ENCODE measurements at regions not wholly inside any gene's neighbourhood (a gene's known extent, or its start where the extent isn't known, plus 50 kb on each side); places are given as distances from the start of the nearest gene placed in this dataset.

DNA sequence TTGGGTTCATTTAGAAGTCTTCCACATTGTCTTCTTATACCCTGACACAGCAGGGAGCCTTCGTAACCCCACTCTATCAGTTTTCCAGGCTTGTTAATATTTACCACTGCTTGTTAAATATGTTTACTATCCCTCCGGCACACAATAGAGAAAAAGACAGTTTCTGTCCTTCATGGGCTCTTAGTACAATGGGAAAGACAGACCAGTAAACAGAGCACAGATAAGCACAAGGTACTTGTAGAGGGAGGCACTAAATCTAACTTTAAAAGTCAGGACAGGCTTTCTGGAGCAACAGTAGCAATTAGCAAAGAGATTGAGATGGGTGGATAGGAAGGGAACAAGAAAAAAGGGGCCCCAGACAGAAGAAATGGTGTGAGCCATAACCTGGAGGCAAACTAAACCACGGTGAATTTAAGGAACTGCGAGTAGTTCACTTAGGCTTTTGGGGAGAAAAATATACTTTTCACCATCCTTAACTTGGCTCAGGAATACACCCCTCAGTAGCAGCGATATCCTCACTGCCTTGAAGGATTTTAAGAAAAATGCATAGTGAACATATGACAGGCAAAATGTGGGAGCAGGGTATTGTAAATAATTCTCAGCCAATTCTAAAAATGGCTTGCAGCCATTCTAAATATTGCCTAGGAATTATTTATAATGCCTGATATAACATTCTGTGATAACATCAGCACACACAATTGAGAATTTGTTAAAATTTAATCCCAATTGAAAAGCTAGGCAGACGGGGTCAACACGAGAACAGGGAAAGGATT lies 383.7 kb downstream of the CDH2 start:
- TF ChIP-seq, protein P1, sequence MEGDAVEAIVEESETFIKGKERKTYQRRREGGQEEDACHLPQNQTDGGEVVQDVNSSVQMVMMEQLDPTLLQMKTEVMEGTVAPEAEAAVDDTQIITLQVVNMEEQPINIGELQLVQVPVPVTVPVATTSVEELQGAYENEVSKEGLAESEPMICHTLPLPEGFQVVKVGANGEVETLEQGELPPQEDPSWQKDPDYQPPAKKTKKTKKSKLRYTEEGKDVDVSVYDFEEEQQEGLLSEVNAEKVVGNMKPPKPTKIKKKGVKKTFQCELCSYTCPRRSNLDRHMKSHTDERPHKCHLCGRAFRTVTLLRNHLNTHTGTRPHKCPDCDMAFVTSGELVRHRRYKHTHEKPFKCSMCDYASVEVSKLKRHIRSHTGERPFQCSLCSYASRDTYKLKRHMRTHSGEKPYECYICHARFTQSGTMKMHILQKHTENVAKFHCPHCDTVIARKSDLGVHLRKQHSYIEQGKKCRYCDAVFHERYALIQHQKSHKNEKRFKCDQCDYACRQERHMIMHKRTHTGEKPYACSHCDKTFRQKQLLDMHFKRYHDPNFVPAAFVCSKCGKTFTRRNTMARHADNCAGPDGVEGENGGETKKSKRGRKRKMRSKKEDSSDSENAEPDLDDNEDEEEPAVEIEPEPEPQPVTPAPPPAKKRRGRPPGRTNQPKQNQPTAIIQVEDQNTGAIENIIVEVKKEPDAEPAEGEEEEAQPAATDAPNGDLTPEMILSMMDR (IDR thresholded peaks at IDR 0.05), result no peak
- TF ChIP-seq EZH2 (IDR thresholded peaks at IDR 0.05) (no peak), EZH2phosphoT487 (IDR thresholded peaks at IDR 0.05) (no peak)
